Pulmonary artery endothelial cell (primary cell): ENCODE measurements at regions not wholly inside any gene's neighbourhood (a gene's known extent, or its start where the extent isn't known, plus 50 kb on each side); places are given as distances from the start of the nearest gene placed in this dataset.
"Not testable (repeated sequence)": the region's sequence is repeated elsewhere in the genome, so short reads cannot be mapped to it uniquely, and the experiment has no call there.

Experiments
- DNase-seq: peaks from one replicate; pipeline ENCODE4 v3.0.0-alpha.2; 2011; ENCODE audit warnings: low read depth, low spot score

GRCh38 chr6:86079938-86080337 lies 437.3 kb upstream of the SYNCRIP start:
- no peak for DNase-seq

- no peak for DNase-seq
Observed at GRCh38 chr6:86070151-86070550, 427.5 kb upstream of the SYNCRIP start.

GRCh38 chr6:86065002-86065401 lies 422.3 kb upstream of the SYNCRIP start:
- DNase-seq = not testable (repeated sequence)

DNA sequence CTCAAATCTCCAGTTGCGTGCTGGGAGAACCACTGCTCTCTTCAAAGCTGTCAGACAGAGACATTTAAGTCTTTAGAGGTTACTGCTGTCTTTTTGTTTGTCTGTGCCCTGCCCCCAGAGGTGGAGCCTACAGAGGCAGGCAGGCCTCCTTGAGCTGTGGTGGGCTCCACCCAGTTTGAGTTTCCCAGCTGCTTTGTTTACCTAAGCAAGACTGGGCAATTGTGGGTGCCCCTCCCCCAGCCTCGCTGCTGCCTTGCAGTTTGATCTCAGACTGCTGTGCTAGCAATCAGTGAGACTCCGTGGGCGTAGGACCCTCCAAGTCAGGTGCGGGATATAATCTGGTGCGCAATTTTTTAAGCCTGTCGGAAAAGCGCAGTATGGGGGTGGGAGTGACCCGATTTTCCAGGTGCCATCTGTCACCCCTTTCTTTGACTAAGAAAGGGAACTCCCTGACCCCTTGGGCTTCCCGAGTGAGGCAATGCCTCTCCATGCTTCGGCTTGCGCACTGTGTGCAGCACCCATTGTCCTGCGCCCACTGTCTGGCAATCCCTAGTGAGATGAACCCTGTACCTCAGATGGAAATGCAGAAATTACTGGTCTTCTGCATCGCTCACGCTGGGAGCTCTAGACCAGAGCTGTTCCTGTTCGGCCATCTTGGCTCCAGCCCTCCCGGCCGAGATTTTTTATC lies 414.8 kb upstream of the SYNCRIP start:
- DNase-seq = not testable (repeated sequence)

- no peak for DNase-seq
Observed at GRCh38 chr6:86045038-86045437, 402.4 kb upstream of the SYNCRIP start.

DNA sequence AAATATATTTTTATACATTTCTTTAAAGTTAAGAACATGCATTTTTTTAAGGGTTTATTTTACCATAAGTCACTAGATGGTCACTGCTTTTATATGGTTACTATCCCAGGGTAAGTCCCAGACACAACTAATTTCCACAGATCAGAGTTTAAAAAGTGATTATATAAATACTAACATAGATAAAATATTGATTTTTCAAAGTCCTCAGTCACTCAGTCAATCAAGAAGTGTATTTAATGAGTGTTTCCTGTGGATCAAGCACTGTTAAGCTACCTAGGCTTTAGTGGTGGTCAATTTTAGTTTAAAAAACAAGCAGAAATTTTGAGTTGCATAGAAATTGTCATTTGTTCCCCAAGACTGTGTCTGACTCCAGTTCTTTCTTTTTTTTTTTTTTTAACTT lies 399.5 kb upstream of the SYNCRIP start:
- DNase-seq = no peak

DNA sequence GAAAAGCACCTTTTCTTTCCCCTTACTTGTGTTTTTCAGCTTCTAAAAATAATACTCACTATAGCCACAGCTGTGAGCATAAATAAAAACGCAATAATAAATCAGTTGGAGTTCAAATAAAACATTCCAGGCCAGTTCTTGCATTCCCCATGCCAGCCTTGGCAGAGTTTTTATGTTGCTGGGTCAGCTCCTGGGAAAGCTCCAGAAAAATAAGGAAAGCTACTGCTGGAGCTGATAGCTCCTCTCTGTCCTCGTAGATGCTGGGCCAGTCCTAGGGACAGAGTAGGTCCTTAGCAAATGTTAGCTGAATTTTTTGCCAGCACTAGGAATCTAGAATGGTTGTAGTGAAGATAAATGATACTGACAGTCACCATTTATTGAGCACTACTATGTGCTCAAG lies 389.0 kb upstream of the SYNCRIP start:
- DNase-seq = no peak

- no peak for DNase-seq
Observed at GRCh38 chr6:86030875-86031274, 388.2 kb upstream of the SYNCRIP start.

- no peak for DNase-seq
Observed at GRCh38 chr6:86028776-86029175, 386.1 kb upstream of the SYNCRIP start.

- DNase-seq = not testable (repeated sequence)
Observed at GRCh38 chr6:86026890-86027289, 384.2 kb upstream of the SYNCRIP start.

- DNase-seq = no peak
Observed at GRCh38 chr6:86017236-86017635, 374.6 kb upstream of the SYNCRIP start.

DNA sequence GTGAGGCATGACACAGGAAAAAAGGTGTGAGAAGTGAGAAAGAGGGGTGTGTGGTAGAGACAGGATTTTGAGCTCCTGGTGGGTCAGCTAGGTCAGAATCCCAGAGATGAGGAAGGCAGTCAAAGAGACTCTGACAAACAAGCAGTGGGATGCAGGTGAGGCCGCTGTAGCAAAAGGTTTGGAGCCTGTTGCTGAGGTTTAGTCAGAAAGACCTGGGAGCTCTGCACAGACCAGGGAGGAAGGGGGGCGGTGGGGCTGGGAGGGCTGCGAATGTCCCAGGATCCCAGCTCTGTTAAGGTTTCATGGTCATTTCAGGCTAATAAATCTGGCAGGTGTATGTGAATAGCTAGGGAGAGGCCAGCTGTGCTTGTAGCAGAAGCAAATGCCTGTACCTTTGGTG lies 373.9 kb upstream of the SYNCRIP start:
- DNase-seq = no peak

- no peak for DNase-seq
Observed at GRCh38 chr6:86016077-86016476, 373.4 kb upstream of the SYNCRIP start.

DNA sequence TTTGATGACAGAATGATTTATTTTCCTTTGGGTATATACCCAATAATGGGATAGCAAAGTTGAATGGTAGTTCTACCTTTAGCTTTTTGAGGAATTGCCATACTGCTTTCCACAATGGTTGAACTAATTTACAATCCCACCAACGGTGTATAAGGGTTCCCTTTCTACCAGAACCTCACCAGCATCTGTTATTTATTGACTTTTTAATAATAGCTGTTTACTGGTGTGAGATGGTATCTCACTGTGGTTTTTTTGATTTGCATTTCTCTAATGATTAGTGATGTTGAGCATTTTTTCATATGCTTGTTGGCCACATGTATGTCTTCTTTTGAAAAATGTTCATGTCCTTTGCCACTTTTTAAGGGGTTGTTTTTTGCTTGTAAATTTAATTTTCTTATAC lies 370.3 kb upstream of the SYNCRIP start:
- not testable (repeated sequence) for DNase-seq

DNA sequence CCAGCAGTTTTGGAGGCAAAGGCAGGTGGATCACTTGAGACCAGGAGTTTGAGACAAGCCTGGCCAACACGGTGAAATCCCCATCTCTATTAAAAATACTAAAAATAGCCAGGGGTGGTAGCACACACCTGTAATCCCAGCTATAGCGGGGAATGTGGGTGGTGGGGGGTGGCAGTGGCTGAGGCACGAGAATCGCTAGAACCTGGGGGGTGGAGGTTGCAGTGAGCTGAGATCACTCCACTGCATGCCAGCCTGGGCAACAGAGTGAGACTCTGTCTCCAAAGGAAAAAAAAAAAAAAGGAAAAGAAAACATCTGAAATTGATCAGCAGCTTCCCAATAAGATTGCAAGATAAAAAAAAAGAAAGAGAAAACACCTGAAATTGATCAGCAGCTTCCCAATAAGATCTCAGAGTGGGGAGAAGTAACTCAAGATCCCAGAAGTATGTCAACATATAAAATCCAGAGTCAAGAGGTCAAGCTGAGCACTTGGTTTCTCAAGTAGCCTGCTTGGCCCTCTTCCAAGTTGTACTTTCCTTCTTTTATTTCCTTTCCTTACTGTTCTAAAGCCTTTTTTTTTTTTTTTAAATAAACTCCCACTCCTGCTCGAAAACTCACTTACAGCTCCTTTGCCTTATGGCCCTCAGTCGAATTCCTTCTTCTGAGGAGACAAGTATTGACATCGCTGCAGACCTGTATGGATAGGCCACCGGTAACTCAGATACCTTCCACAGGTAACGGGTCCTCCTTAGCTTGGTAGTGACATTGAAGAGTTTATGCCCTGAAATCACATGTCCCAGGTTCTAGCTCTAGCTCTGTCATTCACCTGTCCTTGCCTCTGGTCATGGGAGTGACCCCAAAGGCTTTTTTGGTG lies 368.5 kb upstream of the SYNCRIP start:
- no peak for DNase-seq

DNA sequence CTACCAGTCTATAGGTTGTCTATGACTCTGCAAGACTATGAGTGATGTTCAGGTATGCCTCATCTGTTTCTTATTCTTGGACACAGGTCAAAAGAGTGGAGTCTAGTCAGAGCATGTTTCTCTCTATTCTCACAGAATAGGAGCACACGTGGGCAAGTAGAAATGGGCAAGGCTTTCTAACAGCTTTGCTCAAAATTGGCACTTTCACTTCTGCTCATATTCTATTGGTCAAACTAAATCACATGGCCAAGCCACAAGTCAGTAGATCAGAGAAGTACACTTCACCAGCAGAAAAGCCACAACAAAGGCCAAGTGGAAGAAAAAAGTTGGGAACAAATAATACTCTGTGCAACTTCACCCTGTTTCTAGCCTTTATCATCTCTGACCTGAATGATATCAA lies 354.5 kb upstream of the SYNCRIP start:
- no peak for DNase-seq

DNA sequence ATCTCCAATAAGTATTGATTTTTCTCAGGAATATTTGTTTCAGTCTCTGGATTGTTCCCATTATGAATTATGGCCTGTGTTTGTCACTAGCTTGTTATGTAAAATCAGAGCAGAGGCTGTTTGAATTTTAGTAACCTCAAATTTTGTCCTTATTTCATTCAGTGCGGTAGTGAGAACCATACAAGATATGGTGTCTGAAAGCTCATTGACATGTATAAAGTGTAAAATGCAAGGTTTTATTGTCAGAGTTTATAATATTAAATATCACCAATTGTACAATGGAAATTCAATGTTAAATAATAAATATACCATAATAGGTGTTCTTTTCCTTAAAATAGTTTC lies 353.3 kb upstream of the SYNCRIP start:
- no peak for DNase-seq

DNA sequence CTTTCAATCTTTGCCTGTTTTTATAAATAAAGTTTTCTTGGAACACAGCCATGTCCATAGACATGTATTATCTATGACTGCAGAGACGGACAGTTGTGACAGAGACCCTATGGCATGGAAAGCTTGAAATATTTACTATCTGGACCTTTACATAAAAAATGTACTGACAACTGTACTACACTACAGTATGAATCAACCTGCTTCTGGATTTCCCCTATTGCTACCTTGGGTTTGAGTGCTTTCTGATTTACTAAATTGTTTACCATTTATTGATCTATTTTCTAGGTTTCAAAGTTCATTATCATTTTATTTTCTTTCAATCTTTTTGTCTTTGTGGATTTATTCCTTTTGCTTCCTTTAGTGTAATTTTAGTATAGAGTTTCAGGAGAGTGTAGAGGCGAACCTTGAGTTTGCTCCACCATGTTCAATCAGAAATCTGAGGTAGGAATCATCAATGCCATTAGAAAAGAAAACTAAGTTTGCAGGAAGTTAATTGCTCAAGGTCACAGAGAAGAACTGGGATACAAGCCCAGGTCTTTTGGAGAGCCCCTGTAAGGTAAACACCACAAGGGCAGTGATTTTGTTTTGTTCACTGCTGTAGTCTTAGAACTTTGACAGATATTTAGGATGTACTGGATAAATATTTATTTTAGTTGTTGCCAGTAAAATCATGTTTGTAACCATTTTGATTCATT lies 352.8 kb upstream of the SYNCRIP start:
- DNase-seq = no peak

GRCh38 chr6:85986681-85987080 lies 344.0 kb upstream of the SYNCRIP start:
- DNase-seq = no peak

GRCh38 chr6:85983032-85983659 lies 340.5 kb upstream of the SYNCRIP start:
- no peak for DNase-seq

- no peak for DNase-seq
Observed at GRCh38 chr6:85977661-85978060, 335.0 kb upstream of the SYNCRIP start.

DNA sequence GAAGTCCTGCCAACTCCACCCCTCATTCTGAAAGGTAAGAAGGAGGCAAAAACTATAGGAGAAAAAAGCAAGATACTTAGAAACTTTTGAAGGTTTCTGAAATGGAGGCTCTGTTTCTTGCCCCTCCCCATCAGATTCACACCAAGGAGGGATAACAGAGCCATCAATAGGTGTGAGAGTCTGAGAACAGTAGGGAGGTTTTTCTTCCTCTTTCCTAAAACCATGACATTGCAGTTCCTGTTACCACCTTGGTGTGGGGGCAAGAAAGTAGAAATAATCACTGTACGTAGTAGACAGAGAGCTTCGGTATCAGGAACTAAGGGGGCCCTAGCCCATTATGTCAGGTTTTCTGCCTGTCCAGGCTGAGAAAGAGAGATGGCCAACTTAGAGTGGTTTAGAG lies 333.3 kb upstream of the SYNCRIP start:
- no peak for DNase-seq
